Endothelial cell of umbilical vein (primary cell): ENCODE measurements at regions not wholly inside any gene's neighbourhood (a gene's known extent, or its start where the extent isn't known, plus 50 kb on each side); places are given as distances from the start of the nearest gene placed in this dataset.

Experiments
- BruUV-seq: library from RNA; stranded (reverse); fragments of 400-500 nt; replicated peaks from 2 replicates; lab custom pipeline; 2021; lab: Mats Ljungman, UMichigan
- CTCF ChIA-PET: fragments of 300-600, 350-600 bp; sonication (Branson Sonifier 250); formaldehyde crosslinking; loops from one replicate; lab custom pipeline; 2021; ENCODE audit warnings: antibody characterized with exemption, inconsistent platforms; lab: Charles Lee
- POLR2A ChIA-PET: fragments of 300-600, 350-600 bp; sonication (Branson Sonifier 250); formaldehyde crosslinking; loops from one replicate; lab custom pipeline; 2021; ENCODE audit warnings: antibody characterized with exemption, inconsistent platforms; lab: Charles Lee
- DNase-seq: peaks from one replicate; pipeline ENCODE4 v3.0.0-alpha.2; 2011; ENCODE audit warnings: low read depth, low spot score
- FAIRE-seq: peaks from 2 replicates; lab custom pipeline; 2011; peaks lifted over from hg19 to GRCh38; lab: Jason Lieb, UNC
- H2AFZ ChIP-seq: 2 replicates; pipeline ENCODE4 v1.6.0; 2012; ENCODE audit warnings: low read depth, low read length, control low read depth, inconsistent platforms
- H3K27ac ChIP-seq: 2 replicates; pipeline ENCODE4 v1.5.1; 2011; ENCODE audit warnings: low read depth, mild to moderate bottlenecking, control low read depth, low read length, moderate library complexity; ENCODE audit not compliant: insufficient read depth
- H3K27me3 ChIP-seq, 2 experiments: 2 replicates each; pipeline versions ENCODE4 v1.6.0 to v1.6.1; 2011; ENCODE audit warnings: low read length in 2 of 2, mixed read lengths in 1 of 2; ENCODE audit not compliant: control insufficient read depth in 2 of 2, insufficient read depth in 2 of 2
- H3K36me3 ChIP-seq, 2 experiments: 2 replicates in 1 of 2; 3 replicates in 1 of 2; pipeline ENCODE4 v1.5.1; 2011; ENCODE audit warnings: low read length in 2 of 2, mild to moderate bottlenecking in 1 of 2, moderate library complexity in 1 of 2; ENCODE audit not compliant: control insufficient read depth in 2 of 2, insufficient read depth in 2 of 2; ENCODE audit errors: extremely low read depth in 1 of 2
- H3K4me1 ChIP-seq: 3 replicates; pipeline ENCODE4 v1.5.1; 2011; ENCODE audit warnings: mild to moderate bottlenecking, low read length; ENCODE audit not compliant: control insufficient read depth, insufficient read depth; ENCODE audit errors: extremely low read depth
- H3K4me2 ChIP-seq: 2 replicates; pipeline ENCODE4 v1.6.1; 2011; ENCODE audit warnings: low read length, control low read depth, mixed read lengths; ENCODE audit not compliant: insufficient read depth
- H3K4me3 ChIP-seq, 3 experiments: fragments of 200-600 bp in 1 of 3; sonication (generic), shearing (Covaris generic) in 1 of 3; replicated peaks in 1 of 3; 2 replicates each; pipeline ENCODE4 v1.5.1; 2011 to 2016; ENCODE audit warnings: control low read depth in 3 of 3, low read length in 3 of 3, mild to moderate bottlenecking in 2 of 3, inconsistent platforms in 1 of 3, low read depth in 1 of 3, moderate library complexity in 1 of 3; ENCODE audit not compliant: insufficient read depth in 1 of 3
- H3K79me2 ChIP-seq: 2 replicates; pipeline ENCODE4 v1.6.0; 2012; ENCODE audit warnings: low read length, inconsistent platforms; ENCODE audit not compliant: control insufficient read depth, insufficient read depth
- H3K9ac ChIP-seq: replicated peaks from 2 replicates; pipeline ENCODE3; 2011; ENCODE audit warnings: low read length, control low read depth; ENCODE audit not compliant: insufficient read depth; ENCODE audit errors: extremely low read depth
- H3K9me1 ChIP-seq: replicated peaks from 3 replicates; pipeline ENCODE4 v1.6.0; 2011; ENCODE audit warnings: mild to moderate bottlenecking, low read length; ENCODE audit not compliant: control insufficient read depth, insufficient read depth; ENCODE audit errors: extremely low read depth
- H3K9me3 ChIP-seq: replicated peaks from 2 replicates; pipeline ENCODE4 v1.5.1; 2012; ENCODE audit warnings: low read length, inconsistent platforms; ENCODE audit not compliant: control insufficient read depth, insufficient read depth
- H4K20me1 ChIP-seq: replicated peaks from 2 replicates; pipeline ENCODE3; 2011; ENCODE audit warnings: mild to moderate bottlenecking, low read length; ENCODE audit not compliant: control insufficient read depth, insufficient read depth; ENCODE audit errors: extremely low read depth
- CTCF ChIP-seq, 2 donors: IDR thresholded peaks; 1 replicate in 1 of 2; 2 replicates in 1 of 2; pipeline ENCODE4 v1.5.1; 2011; ENCODE audit warnings: low read length in 2 of 2, mild to moderate bottlenecking in 2 of 2, moderate library complexity in 2 of 2, control low read depth in 1 of 2, inconsistent platforms in 1 of 2, low read depth in 1 of 2; ENCODE audit not compliant: insufficient read depth in 1 of 2; ENCODE audit errors: extremely low read depth in 1 of 2
- EZH2 ChIP-seq: IDR thresholded peaks from 2 replicates; pipeline ENCODE4 v1.6.1; 2012; ENCODE audit warnings: borderline replicate concordance, low read depth, mild to moderate bottlenecking, moderate library complexity, low read length, inconsistent platforms; ENCODE audit not compliant: severe bottlenecking
- GATA2 ChIP-seq: IDR thresholded peaks from 2 replicates; pipeline ENCODE4 v1.7.0; 2011; ENCODE audit warnings: low read depth, mild to moderate bottlenecking, moderate library complexity, mixed read lengths, low read length; ENCODE audit not compliant: insufficient read length, insufficient read depth
- POLR2AphosphoS5 ChIP-seq: IDR thresholded peaks from 2 replicates; pipeline ENCODE4 v1.6.1; 2012; ENCODE audit warnings: low read depth, mild to moderate bottlenecking, control low read depth, low read length, moderate library complexity; ENCODE audit not compliant: insufficient read depth
- dilution Hi-C: fragments of 300-500 bp; cut with MboI; formaldehyde crosslinking; loops from one replicate; pipeline ENCODE4 v1.15.0; 2019; ENCODE audit warnings: low sequenced_read_pairs; ENCODE audit not compliant: extremely low pct_ligation_motif_present
- intact Hi-C: fragments of 100-400 bp; cut with micrococcal nuclease; formaldehyde crosslinking; loops from one replicate; pipeline ENCODE4 v1.10.0; 2022
- TF ChIP-seq, protein P1 (sequence below): IDR thresholded peaks from 2 replicates; pipeline ENCODE4 v1.6.1; 2011; ENCODE audit not compliant: insufficient read depth, insufficient read length

DNA sequence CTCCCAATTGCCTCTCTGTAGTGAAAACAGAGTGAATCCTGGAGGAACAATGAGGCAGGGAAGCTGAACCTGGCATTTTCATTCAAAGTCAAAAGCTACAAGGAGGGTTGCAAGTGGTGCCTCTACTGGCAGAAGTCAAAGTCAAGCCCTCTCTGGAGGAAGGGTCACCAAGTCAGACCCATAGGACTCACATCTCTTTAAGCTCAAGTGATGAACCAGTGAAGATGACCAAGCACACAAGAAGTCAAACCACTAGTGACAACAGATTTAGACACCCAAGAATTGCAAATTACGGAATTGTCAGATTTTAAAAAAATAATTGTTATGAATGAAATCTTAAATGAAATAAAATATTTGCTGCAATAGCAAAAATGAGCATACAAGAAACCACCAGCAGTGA lies 81.1 kb upstream of the ATP1B1 start:
- Histone ChIP-seq H3K4me2 (no peak overlapping the region), H3K9me3 (no peaks in the 10 kb centered on the region), H3K27me3 (peaks cover 0 to 2% of the 10 kb centered on the region in 2 experiments), H2AFZ (no peak overlapping the region), H3K27ac (no peak overlapping the region), H3K4me1 (no peaks in the 10 kb centered on the region), H3K9me1 (no peaks in the 10 kb centered on the region), H3K36me3 (no peaks in the 10 kb centered on the region), H3K4me3 (no peak overlapping the region), H4K20me1 (no peaks in the 10 kb centered on the region), H3K79me2 (no peaks in the 10 kb centered on the region), H3K9ac (no peak overlapping the region)
- CTCF ChIA-PET = interaction anchor here (0.6 kb wide), 1 partner anchor 259 kb away, joined by 3 read pairs; no protein-coding TSS in a partner anchor
- dilution Hi-C loops = no loop called here
- no peak for FAIRE-seq
- intact Hi-C loops = no loop called here
- BruUV-seq = no TSS peak
- POLR2A ChIA-PET = no interaction called here
- DNase-seq = no peak
- no peak for TF ChIP-seq CTCF (IDR thresholded peaks at IDR 0.05; ENCODE audit: extremely low read depth in 1 of 2, insufficient read depth in 1 of 2, low read depth in 1 of 2, low read length in 2 of 2)

DNA sequence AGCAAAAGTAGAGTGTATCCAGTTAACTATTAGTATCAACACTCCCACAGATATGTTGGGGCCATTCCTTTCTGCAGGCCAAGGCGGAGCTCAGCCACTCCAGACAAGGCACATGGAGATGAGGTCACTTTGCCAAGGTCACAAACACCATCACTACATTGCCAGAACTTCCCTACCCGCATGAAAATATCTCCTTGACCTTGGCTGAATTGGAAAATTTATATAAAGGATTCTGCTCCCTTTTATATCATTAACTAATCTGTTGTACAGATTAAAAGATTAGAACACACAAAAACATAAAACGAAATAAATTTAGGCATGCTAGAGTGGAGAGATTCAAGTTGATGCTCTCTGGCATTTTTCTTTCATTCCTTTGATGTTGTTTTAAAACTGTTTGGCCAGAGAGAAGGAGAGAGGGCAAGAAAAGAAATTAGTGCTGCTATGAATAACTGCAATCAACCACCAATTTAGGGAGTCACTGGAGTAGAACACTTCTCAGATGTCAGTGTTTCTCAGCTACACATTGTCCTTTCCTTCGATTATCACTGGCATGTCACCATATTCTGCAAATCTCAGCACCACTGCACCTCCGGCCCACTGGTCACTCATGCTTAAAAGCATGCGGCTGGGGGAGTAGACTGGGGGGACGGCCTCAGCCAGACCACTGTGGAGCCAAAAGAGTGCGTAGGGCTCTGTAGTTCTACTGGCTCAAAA lies 78.7 kb upstream of the ATP1B1 start:
- CTCF ChIA-PET = no interaction called here
- H3K27me3 ChIP-seq = peaks cover 0 to 2% of the 10 kb centered on the region in 2 experiments
- H3K79me2 ChIP-seq = no peaks in the 10 kb centered on the region
- H3K4me3 ChIP-seq = no peak overlapping the region
- no peaks in the 10 kb centered on the region for H3K4me1 ChIP-seq
- H3K4me2 ChIP-seq = no peak overlapping the region
- TF ChIP-seq EZH2 (no peak), POLR2AphosphoS5 (no peak), GATA2 (no peak)
- TF ChIP-seq, protein P1, sequence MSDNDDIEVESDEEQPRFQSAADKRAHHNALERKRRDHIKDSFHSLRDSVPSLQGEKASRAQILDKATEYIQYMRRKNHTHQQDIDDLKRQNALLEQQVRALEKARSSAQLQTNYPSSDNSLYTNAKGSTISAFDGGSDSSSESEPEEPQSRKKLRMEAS = no peak
- H3K9me1 ChIP-seq = no peaks in the 10 kb centered on the region
- no peaks in the 10 kb centered on the region for H3K36me3 ChIP-seq
- no peak overlapping the region for H3K9ac ChIP-seq
- H3K9me3 ChIP-seq = no peaks in the 10 kb centered on the region
- no TSS peak for BruUV-seq
- no peak overlapping the region for H3K27ac ChIP-seq
- DNase-seq (no peak), FAIRE-seq (no peak)
- POLR2A ChIA-PET = no interaction called here
- dilution Hi-C loops (no loop called here), intact Hi-C loops (no loop called here)
- no peak overlapping the region for H2AFZ ChIP-seq
- no peaks in the 10 kb centered on the region for H4K20me1 ChIP-seq
